ENCODE measurements at regions not wholly inside any gene's neighbourhood (a gene's known extent, or its start where the extent isn't known, plus 50 kb on each side); places are given as distances from the start of the nearest gene placed in this dataset.
"Not testable (repeated sequence)": the region's sequence is repeated elsewhere in the genome, so short reads cannot be mapped to it uniquely, and the experiment has no call there.

- ATAC-seq, result no peak
Measured at GRCh38 chr5:18378066-18378465, 743.8 kb downstream of the TAF11L14 start.

- ATAC-seq, result no peak
Measured at GRCh38 chr5:18379189-18379588, 744.9 kb downstream of the TAF11L14 start.

GRCh38 chr5:18380729-18381362 lies 746.6 kb downstream of the TAF11L14 start:
- ATAC-seq, result no peak

- peak; percentile 54 for ATAC-seq
Measured at GRCh38 chr5:18393565-18394442, 759.5 kb downstream of the TAF11L14 start.

- ATAC-seq, result no peak
Measured at GRCh38 chr5:18394443-18394804, 760.2 kb downstream of the TAF11L14 start.

GRCh38 chr5:18395126-18396110 lies 761.2 kb downstream of the TAF11L14 start:
- no peak for ATAC-seq

GRCh38 chr5:18397371-18397770 lies 763.1 kb downstream of the TAF11L14 start:
- ATAC-seq, result no peak

GRCh38 chr5:18397891-18398290 lies 763.6 kb downstream of the TAF11L14 start:
- ATAC-seq, result no peak

- ATAC-seq, result not testable (repeated sequence)
Measured at GRCh38 chr5:18399461-18400327, 765.4 kb downstream of the TAF11L14 start.

- no peak for ATAC-seq
Measured at GRCh38 chr5:18403141-18403540, 768.9 kb downstream of the TAF11L14 start.

GRCh38 chr5:18403941-18404438 lies 769.7 kb downstream of the TAF11L14 start:
- no peak for ATAC-seq

- ATAC-seq, result no peak
Measured at GRCh38 chr5:18420711-18421110, 786.5 kb downstream of the TAF11L14 start.

GRCh38 chr5:18433336-18433735 lies 799.1 kb downstream of the TAF11L14 start:
- no peak for ATAC-seq

GRCh38 chr5:18438126-18438525 lies 803.9 kb downstream of the TAF11L14 start:
- ATAC-seq, result no peak

- no peak for ATAC-seq
Measured at GRCh38 chr5:18455521-18455920, 821.3 kb downstream of the TAF11L14 start.

GRCh38 chr5:18457255-18457654 lies 823.0 kb downstream of the TAF11L14 start:
- no peak for ATAC-seq

GRCh38 chr5:18461766-18462165 lies 827.5 kb downstream of the TAF11L14 start:
- ATAC-seq, result no peak

- peak; percentile 33 for ATAC-seq
Measured at GRCh38 chr5:18465833-18466681, 831.8 kb downstream of the TAF11L14 start.

GRCh38 chr5:18466731-18467130 lies 832.5 kb downstream of the TAF11L14 start:
- no peak for ATAC-seq

GRCh38 chr5:18471791-18472190 lies 837.5 kb downstream of the TAF11L14 start:
- not testable (repeated sequence) for ATAC-seq

GRCh38 chr5:18483451-18483850 lies 849.2 kb downstream of the TAF11L14 start:
- ATAC-seq, result no peak

All from esophagus mucosa (tissue), 1 donor.